ENCODE measurements at regions not wholly inside any gene's neighbourhood (a gene's known extent, or its start where the extent isn't known, plus 50 kb on each side); places are given as distances from the start of the nearest gene placed in this dataset.

- Histone ChIP-seq H3K4me1 (no peaks in the 10 kb centered on the region), H3K36me3 (no peaks in the 10 kb centered on the region), H3K4me3 (replicated peaks in 1 of 3) (no peak overlapping the region), H3K27me3 (no peaks in the 10 kb centered on the region), H3K9me3 (no peaks in the 10 kb centered on the region), H3K27ac (no peak overlapping the region)
- 84% methylated on average over 4 of the region's 4 CpGs for WGBS, 2 donors
- no peak for DNase-seq
- intact Hi-C loops (cut with DNase I), result no loop called here
- TF ChIP-seq CTCF (IDR thresholded peaks at IDR 0.05) (no peak), POLR2A (IDR thresholded peaks at IDR 0.05) (no peak)
These were observed 96.4 kb upstream of the RGS4 start for GRCh38 chr1:162972773-162973172.

DNA sequence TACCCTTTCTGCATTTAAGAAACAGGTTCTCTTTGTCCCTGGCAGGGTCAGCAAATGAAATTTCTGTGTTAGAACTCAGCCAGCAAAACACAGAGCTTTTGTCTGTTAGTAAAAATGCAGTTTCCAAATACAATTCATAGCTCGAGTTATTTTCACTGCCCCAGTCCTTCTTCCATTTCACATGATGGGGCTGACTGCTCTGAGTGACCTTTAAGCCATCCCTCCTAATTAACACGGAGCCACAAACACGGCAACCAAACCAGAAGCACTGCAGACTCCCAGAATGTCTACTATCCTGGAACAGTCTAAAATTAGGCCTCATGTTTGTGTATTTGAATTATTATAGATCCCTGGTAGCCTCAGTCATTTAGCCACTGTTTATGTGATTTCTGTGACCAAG lies 99.1 kb upstream of the RGS4 start:
- Histone ChIP-seq H3K27me3 (no peaks in the 10 kb centered on the region), H3K36me3 (no peaks in the 10 kb centered on the region), H3K4me1 (peaks cover 0 to 4% of the 10 kb centered on the region in 2 donors), H3K9me3 (no peaks in the 10 kb centered on the region), H3K27ac (no peak overlapping the region), H3K4me3 (replicated peaks in 1 of 3) (no peak overlapping the region)
- intact Hi-C loops (cut with DNase I), result no loop called here
- 63 to 67% methylated on average over 3 of the region's 3 CpGs for WGBS, 2 donors
- TF ChIP-seq CTCF (IDR thresholded peaks at IDR 0.05), result no peak
- no peak for TF ChIP-seq POLR2A (IDR thresholded peaks at IDR 0.05)
- DNase-seq, result no peak

DNA sequence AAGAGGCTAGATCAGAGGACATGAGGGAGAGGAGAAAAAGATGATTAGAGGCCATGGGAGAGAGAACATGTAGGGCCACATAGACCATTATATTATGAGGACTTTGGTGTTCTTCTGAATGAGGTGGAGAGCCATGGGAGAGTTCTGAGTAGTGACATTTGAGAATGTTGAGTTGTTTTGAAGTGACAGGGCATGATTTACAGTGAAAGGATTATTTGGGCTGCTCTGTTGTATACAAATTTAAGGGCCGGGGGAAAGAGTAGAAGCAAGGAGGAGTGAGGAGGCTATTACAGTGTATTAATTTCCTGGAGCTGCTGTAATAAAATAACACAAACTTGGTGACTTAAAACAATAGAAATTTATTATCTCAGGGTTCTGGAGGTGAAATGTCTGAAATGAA lies 102.5 kb upstream of the RGS4 start:
- DNase-seq, result no peak
- intact Hi-C loops (cut with DNase I), result no loop called here
- no peak overlapping the region for H3K4me3 ChIP-seq (replicated peaks in 1 of 3)
- no peaks in the 10 kb centered on the region for H3K27me3 ChIP-seq
- no peak overlapping the region for H3K27ac ChIP-seq
- H3K9me3 ChIP-seq, result no peaks in the 10 kb centered on the region
- 68 to 76% methylated on average over 1 of the region's 1 CpG for WGBS, 2 donors
- H3K36me3 ChIP-seq, result no peaks in the 10 kb centered on the region
- TF ChIP-seq POLR2A (IDR thresholded peaks at IDR 0.05) (no peak), CTCF (IDR thresholded peaks at IDR 0.05) (no peak)
- H3K4me1 ChIP-seq, result peaks cover 0 to 5% of the 10 kb centered on the region in 2 donors

DNA sequence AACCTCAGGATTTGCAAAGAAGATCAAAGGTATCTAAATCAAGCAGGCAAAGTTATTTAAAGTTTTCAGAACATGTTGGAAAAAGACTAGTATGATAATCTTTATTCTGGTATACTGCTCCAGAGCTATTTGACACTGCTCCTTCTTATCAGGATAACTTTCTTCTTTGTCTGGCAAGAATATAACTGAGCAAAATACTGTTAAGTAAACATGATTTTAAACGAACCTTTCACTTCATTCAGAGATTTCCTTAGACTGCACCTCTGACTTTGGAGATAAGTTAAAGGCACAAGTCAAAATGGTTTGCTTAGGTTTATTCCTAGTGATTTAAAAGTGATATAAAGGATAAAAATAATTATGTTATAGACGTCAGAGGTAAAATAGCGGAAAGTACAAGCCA lies 103.9 kb upstream of the CCDC190 start:
- intact Hi-C loops (cut with DNase I), result no loop called here
- WGBS, 2 donors, result 32 to 47% methylated on average over 3 of the region's 3 CpGs
- no peak for DNase-seq
- peaks cover 0 to 5% of the 10 kb centered on the region in 2 donors for H3K4me1 ChIP-seq
- TF ChIP-seq POLR2A (IDR thresholded peaks at IDR 0.05), result no peak
- TF ChIP-seq CTCF (IDR thresholded peaks at IDR 0.05), result no peak
- H3K4me3 ChIP-seq (replicated peaks in 1 of 3), result no peak overlapping the region
- H3K36me3 ChIP-seq, result no peaks in the 10 kb centered on the region
- no peak overlapping the region for H3K27ac ChIP-seq
- H3K9me3 ChIP-seq, result no peaks in the 10 kb centered on the region
- H3K27me3 ChIP-seq, result no peaks in the 10 kb centered on the region

DNA sequence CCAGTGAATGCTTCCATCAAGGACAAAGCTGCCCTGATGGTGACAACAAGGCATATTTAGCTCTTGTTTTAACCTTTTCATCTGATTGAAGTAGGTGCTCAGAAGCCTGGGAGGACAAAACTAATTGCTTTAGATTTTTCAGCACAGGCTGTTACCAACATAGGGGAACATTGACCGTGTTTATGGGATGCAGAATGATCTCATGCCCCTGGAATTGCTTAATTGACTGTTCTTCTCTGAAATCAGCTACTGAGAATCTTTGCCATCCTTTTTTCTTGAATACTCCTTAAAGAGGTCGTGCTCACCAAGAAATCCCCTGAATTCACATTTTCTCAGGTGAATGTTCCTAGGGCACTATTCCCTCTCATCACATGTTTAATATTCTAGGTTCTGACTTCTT lies 95.9 kb upstream of the CCDC190 start:
- WGBS, 2 donors, result 60 to 62% methylated on average over 2 of the region's 2 CpGs
- no peaks in the 10 kb centered on the region for H3K4me1 ChIP-seq
- H3K27ac ChIP-seq, result no peak overlapping the region
- TF ChIP-seq CTCF (IDR thresholded peaks at IDR 0.05), result no peak
- DNase-seq, result no peak
- H3K27me3 ChIP-seq, result no peaks in the 10 kb centered on the region
- H3K36me3 ChIP-seq, result no peaks in the 10 kb centered on the region
- intact Hi-C loops (cut with DNase I), result no loop called here
- H3K9me3 ChIP-seq, result no peaks in the 10 kb centered on the region
- no peak overlapping the region for H3K4me3 ChIP-seq (replicated peaks in 1 of 3)
